ENCODE measurements at regions not wholly inside any gene's neighbourhood (a gene's known extent, or its start where the extent isn't known, plus 50 kb on each side); places are given as distances from the start of the nearest gene placed in this dataset.
A peak's percentile ranks its signal among the peaks of the same experiment; 100 is the strongest.

DNA sequence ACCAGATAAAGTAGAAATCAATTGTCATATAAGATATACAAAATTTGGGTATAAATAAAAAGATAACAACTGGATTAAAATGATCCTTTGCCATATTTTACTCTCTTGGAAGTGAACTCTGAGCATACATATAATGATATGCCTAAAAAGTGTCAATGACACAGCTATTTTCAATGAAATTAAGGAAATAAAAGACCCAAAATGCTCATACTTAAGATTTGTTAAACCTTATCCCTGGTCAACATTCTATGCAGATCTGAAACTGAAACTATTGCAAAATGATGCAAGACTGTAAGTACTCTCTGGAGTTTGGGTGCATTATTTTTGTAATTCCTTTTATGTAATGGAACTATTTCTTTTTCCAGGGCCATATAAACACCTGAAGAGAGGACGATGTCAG lies 119.0 kb upstream of the SGK1 start:
- intact Hi-C loops (cut with micrococcal nuclease): loop anchor here (5.0 kb wide), 1 partner anchor 260 kb away; no protein-coding TSS in a partner anchor
- Histone ChIP-seq H3K4me3 (no peak overlapping the region), H3K4me2 (ENCODE audit: insufficient read depth, low read length) (peak overlapping the region; percentile 22; the same call in 1 of the 2 replicates), H3K79me2 (ENCODE audit: control insufficient read depth, insufficient read depth, low read length) (no peaks in the 10 kb centered on the region), H3K4me1 (replicated peaks in 1 of 2; ENCODE audit: control insufficient read depth in 2 of 2, insufficient read depth in 2 of 2, low read length in 2 of 2) (peaks cover 0 to 17% of the 10 kb centered on the region in 2 experiments; a peak in 3 of 5 replicates), H3K9ac (ENCODE audit: insufficient read depth in 1 of 2, low read depth in 2 of 2, low read length in 2 of 2) (peak overlapping the region in 1 of 2 experiments; percentile 29; a peak in 1 of 4 replicates), H3K9me3 (replicated peaks; ENCODE audit: control insufficient read depth, insufficient read depth, low read depth, low read length) (no peaks in the 10 kb centered on the region), H2AFZ (ENCODE audit: low read depth, low read length) (peak overlapping the region; percentile 74), H3K27me3 (ENCODE audit: control insufficient read depth in 2 of 2, insufficient read depth in 2 of 2, low read length in 2 of 2) (no peaks in the 10 kb centered on the region; a peak in 1 of 5 replicates), H3K9me1 (ENCODE audit: control insufficient read depth, insufficient read depth, low read length) (no peaks in the 10 kb centered on the region), H3K36me3 (ENCODE audit: control insufficient read depth, insufficient read depth, low read length) (no peaks in the 10 kb centered on the region), H4K20me1 (replicated peaks; ENCODE audit: control insufficient read depth, insufficient read depth, low read length) (no peaks in the 10 kb centered on the region), H3K27ac (ENCODE audit: extremely low read depth, low read depth, low read length) (peak overlapping the region; percentile 70; the same call in 1 of the 3 replicates)
- ChIA-PET CTCF (ENCODE audit: low intra/inter-chr PET ratio) (no interaction called here), POLR2A (interaction anchor here (0.6 to 1.7 kb wide), 3 partner anchors 9 to 263 kb away, joined by 3 read pairs; no protein-coding TSS in a partner anchor)
- FAIRE-seq (no peak), ATAC-seq (no peak), DNase-seq (ENCODE audit: extremely low read depth in 1 of 4, low spot score in 3 of 4) (no peak)
- no TSS peak for BruUV-seq (replicated peaks)
- in situ Hi-C loops (cut with MboI): no loop called here
- 43% methylated on average over 1 of the region's 1 CpG for WGBS (ENCODE audit: insufficient coverage, low coverage, missing lambda C conversion rate)
- TF ChIP-seq CEBPG (CRISPR knock-in tag; IDR thresholded peaks at IDR 0.05) (no peak; the same call in 1 of the 2 replicates), CEBPG (tag; conservative IDR thresholded peaks at IDR 0.05 in 1 of 2, IDR thresholded peaks at IDR 0.05 in 1 of 2) (peak; percentile 86 to 91), KDM5B (IDR thresholded peaks at IDR 0.05; ENCODE audit: insufficient replicate concordance, low read depth, low read length) (no peak), BACH1 (tag; IDR thresholded peaks at IDR 0.05) (0 out of 2 replicates have a peak, but pooled peaks have one; percentile 50), MAFG (tag; conservative IDR thresholded peaks at IDR 0.05) (peak; percentile 59; the same call in 1 of the 2 replicates), ZNF316 (IDR thresholded peaks at IDR 0.05) (peak; percentile 58; the same call in 1 of the 2 replicates), NONO (IDR thresholded peaks at IDR 0.05; ENCODE audit: low read depth in 2 of 2, low read length in 1 of 2) (no peak), NR2F6 (CRISPR knock-in tag; IDR thresholded peaks at IDR 0.05) (no peak), NR2C2 (CRISPR knock-in tag; IDR thresholded peaks at IDR 0.05) (no peak), NR2C2 (tag; IDR thresholded peaks at IDR 0.05) (peak; percentile 45; the same call in 1 of the 2 replicates), GTF2E2 (tag; IDR thresholded peaks at IDR 0.05) (peak; percentile 59; the same call in 1 of the 2 replicates), SRF (CRISPR knock-in tag; IDR thresholded peaks at IDR 0.05) (no peak), ZNF324 (CRISPR knock-in tag; IDR thresholded peaks at IDR 0.05) (0 out of 2 replicates have a peak, but pooled peaks have one; percentile 10), CEBPB (tag; IDR thresholded peaks at IDR 0.05) (peak; percentile 76)
- TF ChIP-seq, protein P1, sequence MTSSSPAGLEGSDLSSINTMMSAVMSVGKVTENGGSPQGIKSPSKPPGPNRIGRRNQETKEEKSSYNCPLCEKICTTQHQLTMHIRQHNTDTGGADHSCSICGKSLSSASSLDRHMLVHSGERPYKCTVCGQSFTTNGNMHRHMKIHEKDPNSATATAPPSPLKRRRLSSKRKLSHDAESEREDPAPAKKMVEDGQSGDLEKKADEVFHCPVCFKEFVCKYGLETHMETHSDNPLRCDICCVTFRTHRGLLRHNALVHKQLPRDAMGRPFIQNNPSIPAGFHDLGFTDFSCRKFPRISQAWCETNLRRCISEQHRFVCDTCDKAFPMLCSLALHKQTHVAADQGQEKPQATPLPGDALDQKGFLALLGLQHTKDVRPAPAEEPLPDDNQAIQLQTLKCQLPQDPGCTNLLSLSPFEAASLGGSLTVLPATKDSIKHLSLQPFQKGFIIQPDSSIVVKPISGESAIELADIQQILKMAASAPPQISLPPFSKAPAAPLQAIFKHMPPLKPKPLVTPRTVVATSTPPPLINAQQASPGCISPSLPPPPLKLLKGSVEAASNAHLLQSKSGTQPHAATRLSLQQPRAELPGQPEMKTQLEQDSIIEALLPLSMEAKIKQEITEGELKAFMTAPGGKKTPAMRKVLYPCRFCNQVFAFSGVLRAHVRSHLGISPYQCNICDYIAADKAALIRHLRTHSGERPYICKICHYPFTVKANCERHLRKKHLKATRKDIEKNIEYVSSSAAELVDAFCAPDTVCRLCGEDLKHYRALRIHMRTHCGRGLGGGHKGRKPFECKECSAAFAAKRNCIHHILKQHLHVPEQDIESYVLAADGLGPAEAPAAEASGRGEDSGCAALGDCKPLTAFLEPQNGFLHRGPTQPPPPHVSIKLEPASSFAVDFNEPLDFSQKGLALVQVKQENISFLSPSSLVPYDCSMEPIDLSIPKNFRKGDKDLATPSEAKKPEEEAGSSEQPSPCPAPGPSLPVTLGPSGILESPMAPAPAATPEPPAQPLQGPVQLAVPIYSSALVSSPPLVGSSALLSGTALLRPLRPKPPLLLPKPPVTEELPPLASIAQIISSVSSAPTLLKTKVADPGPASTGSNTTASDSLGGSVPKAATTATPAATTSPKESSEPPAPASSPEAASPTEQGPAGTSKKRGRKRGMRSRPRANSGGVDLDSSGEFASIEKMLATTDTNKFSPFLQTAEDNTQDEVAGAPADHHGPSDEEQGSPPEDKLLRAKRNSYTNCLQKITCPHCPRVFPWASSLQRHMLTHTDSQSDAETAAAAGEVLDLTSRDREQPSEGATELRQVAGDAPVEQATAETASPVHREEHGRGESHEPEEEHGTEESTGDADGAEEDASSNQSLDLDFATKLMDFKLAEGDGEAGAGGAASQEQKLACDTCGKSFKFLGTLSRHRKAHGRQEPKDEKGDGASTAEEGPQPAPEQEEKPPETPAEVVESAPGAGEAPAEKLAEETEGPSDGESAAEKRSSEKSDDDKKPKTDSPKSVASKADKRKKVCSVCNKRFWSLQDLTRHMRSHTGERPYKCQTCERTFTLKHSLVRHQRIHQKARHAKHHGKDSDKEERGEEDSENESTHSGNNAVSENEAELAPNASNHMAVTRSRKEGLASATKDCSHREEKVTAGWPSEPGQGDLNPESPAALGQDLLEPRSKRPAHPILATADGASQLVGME (CRISPR knock-in tag; IDR thresholded peaks at IDR 0.05): no peak
- TF ChIP-seq, protein P2, sequence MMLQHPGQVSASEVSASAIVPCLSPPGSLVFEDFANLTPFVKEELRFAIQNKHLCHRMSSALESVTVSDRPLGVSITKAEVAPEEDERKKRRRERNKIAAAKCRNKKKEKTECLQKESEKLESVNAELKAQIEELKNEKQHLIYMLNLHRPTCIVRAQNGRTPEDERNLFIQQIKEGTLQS (IDR thresholded peaks at IDR 0.05): 0 out of 2 replicates have a peak, but pooled peaks have one; percentile 63
- TF ChIP-seq, protein P2 (CRISPR knock-in tag; conservative IDR thresholded peaks at IDR 0.05): no peak
